Iris pigment epithelial cell (primary cell): ENCODE measurements at regions not wholly inside any gene's neighbourhood (a gene's known extent, or its start where the extent isn't known, plus 50 kb on each side); places are given as distances from the start of the nearest gene placed in this dataset.

Source experiments
- DNase-seq: peaks from one replicate; pipeline ENCODE4 v3.0.0-alpha.2; 2011; ENCODE audit warnings: low read depth

- no peak for DNase-seq
Measured at GRCh38 chr2:236974148-236974547, 111.5 kb upstream of the COPS8 start.

- no peak for DNase-seq
Measured at GRCh38 chr2:236974752-236975151, 110.9 kb upstream of the COPS8 start.

GRCh38 chr2:236975766-236976165, 109.9 kb upstream of the COPS8 start:
- DNase-seq, result no peak

GRCh38 chr2:236976266-236977062, 109.2 kb upstream of the COPS8 start:
- DNase-seq, result no peak

GRCh38 chr2:236977063-236977851, 108.4 kb upstream of the COPS8 start:
- no peak for DNase-seq

- DNase-seq, result no peak
Measured at GRCh38 chr2:236977852-236978398, 107.8 kb upstream of the COPS8 start.

- no peak for DNase-seq
Measured at GRCh38 chr2:236979664-236980063, 106.0 kb upstream of the COPS8 start.

GRCh38 chr2:236980961-236981360, 104.7 kb upstream of the COPS8 start:
- DNase-seq, result no peak

- no peak for DNase-seq
Measured at GRCh38 chr2:236981701-236982485, 103.8 kb upstream of the COPS8 start.

GRCh38 chr2:236982693-236983455, 102.8 kb upstream of the COPS8 start:
- DNase-seq, result no peak

GRCh38 chr2:236984046-236984445, 101.6 kb upstream of the COPS8 start:
- no peak for DNase-seq

GRCh38 chr2:236985761-236986339, 99.8 kb upstream of the COPS8 start:
- no peak for DNase-seq

GRCh38 chr2:236986524-236987330, 99.0 kb upstream of the COPS8 start:
- DNase-seq, result no peak

- no peak for DNase-seq
Measured at GRCh38 chr2:236988216-236988615, 97.5 kb upstream of the COPS8 start.

- DNase-seq, result peak; percentile 20
Measured at GRCh38 chr2:236988690-236989624, 96.7 kb upstream of the COPS8 start.

GRCh38 chr2:236990552-236990951, 95.1 kb upstream of the COPS8 start:
- DNase-seq, result no peak

GRCh38 chr2:236991874-236992273, 93.8 kb upstream of the COPS8 start:
- DNase-seq, result no peak

- DNase-seq, result no peak
Measured at GRCh38 chr2:236993286-236993685, 92.4 kb upstream of the COPS8 start.

GRCh38 chr2:236994361-236994760, 91.3 kb upstream of the COPS8 start:
- DNase-seq, result no peak
